Large intestine (tissue), 3 donors: ENCODE measurements at regions not wholly inside any gene's neighbourhood (a gene's known extent, or its start where the extent isn't known, plus 50 kb on each side); places are given as distances from the start of the nearest gene placed in this dataset.

Source experiments
- DNase-seq, 2 donors: peaks; one replicate each; pipeline versions ENCODE4 v3.0.0 to v3.0.0-alpha.2; 2013
- H3K27ac ChIP-seq: one replicate; pipeline ENCODE4 v1.5.1; 2013; ENCODE audit warnings: low read length
- H3K27me3 ChIP-seq: 2 replicates; pipeline ENCODE4 v1.6.1; 2013; ENCODE audit warnings: low read length; ENCODE audit not compliant: control insufficient read depth, insufficient read depth
- H3K36me3 ChIP-seq: 2 replicates; pipeline ENCODE4 v1.6.1; 2013; ENCODE audit warnings: low read length; ENCODE audit not compliant: control insufficient read depth, insufficient read depth
- H3K4me1 ChIP-seq: one replicate; pipeline ENCODE4 v1.6.1; 2013; ENCODE audit warnings: low read length; ENCODE audit not compliant: control insufficient read depth, insufficient read depth
- H3K4me3 ChIP-seq: one replicate; pipeline ENCODE4 v1.5.1; 2013; ENCODE audit warnings: low read length
- H3K9me3 ChIP-seq: one replicate; pipeline ENCODE4 v1.6.1; 2013; ENCODE audit warnings: mild to moderate bottlenecking, low read depth, low read length, moderate library complexity; ENCODE audit not compliant: control insufficient read depth
- WGBS: methylation state at CpG from one replicate; pipeline ENCODE4 v1.1.5; 2013; ENCODE audit warnings: low lambda C conversion rate; ENCODE audit not compliant: insufficient coverage; 5-methylcytosine and 5-hydroxymethylcytosine counted together

DNA sequence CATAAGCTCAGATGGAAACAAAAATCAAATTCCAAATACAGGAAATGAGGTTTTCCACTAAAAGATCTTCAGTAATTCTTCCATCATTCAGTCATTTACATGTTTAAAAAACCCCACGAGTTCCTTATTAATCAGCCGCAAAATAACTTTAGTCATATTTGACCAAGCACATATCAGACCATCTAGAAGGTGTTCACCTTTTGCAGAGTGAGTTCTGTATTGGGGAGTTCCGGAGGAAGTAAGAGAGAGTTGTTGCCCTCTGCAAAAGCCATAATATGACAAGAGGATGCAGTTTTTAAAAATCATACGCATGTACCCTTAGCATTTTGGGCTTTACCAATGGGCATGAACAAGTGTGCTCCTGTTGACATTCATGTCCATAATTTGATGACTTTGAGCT lies 61.6 kb downstream of the CCR1 start:
- peaks cover 5% of the 10 kb centered on the region for H3K27me3 ChIP-seq
- no peak overlapping the region for H3K4me3 ChIP-seq
- WGBS: no CpG with 5 or more reads among the region's 4 CpGs
- no peak for DNase-seq
- no peaks in the 10 kb centered on the region for H3K36me3 ChIP-seq
- H3K9me3 ChIP-seq: no peaks in the 10 kb centered on the region
- H3K27ac ChIP-seq: no peak overlapping the region
- H3K4me1 ChIP-seq: no peaks in the 10 kb centered on the region

DNA sequence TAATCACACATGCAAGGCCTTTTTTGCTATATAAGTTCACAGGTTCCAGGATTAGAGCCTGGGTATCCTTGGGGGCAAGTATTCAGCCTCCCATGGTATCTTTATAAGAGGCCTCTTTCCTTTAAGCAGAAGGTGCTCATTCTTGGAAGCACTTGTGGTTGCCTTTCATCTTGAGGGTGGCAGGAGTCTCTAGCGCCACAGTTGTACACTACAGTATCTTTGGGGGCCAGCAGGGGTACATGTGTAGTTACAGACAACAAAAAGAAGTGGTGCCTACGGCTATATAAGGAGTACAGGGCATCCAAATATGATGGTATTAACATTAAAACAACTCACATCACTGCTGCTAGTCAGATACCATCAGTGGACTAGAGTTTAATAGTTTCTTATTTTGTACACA lies 62.1 kb downstream of the CCR1 start:
- H3K4me3 ChIP-seq: no peak overlapping the region
- no peak for DNase-seq
- H3K36me3 ChIP-seq: no peaks in the 10 kb centered on the region
- WGBS: 80% methylated on average over 1 of the region's 2 CpGs
- no peaks in the 10 kb centered on the region for H3K4me1 ChIP-seq
- H3K9me3 ChIP-seq: no peaks in the 10 kb centered on the region
- H3K27me3 ChIP-seq: peaks cover 5% of the 10 kb centered on the region
- H3K27ac ChIP-seq: no peak overlapping the region

DNA sequence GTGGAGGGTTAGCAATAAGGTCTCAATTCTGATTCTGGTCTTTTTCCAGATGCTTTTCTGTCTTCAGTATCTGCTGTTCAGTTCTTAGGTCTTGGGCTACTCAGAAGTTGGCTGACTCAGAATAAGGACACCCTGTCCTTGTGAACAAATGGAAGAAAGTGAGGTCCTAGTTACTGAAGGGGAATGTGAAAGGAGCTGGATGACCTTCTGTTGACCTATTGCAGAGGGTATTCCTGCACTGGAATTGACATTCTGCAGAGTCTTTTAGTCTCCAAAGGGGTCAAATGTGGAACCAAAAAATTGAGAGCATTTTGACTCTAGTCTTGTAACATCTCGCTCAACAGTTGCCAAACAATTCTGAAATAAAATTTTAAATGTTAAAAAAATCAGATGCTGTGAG lies 63.0 kb downstream of the CCR1 start:
- Histone ChIP-seq H3K4me1 (no peaks in the 10 kb centered on the region), H3K4me3 (no peak overlapping the region), H3K9me3 (no peaks in the 10 kb centered on the region), H3K27ac (no peak overlapping the region), H3K36me3 (no peaks in the 10 kb centered on the region), H3K27me3 (peaks cover 5% of the 10 kb centered on the region)
- no CpG with 5 or more reads among the region's 1 CpG for WGBS
- DNase-seq: no peak

DNA sequence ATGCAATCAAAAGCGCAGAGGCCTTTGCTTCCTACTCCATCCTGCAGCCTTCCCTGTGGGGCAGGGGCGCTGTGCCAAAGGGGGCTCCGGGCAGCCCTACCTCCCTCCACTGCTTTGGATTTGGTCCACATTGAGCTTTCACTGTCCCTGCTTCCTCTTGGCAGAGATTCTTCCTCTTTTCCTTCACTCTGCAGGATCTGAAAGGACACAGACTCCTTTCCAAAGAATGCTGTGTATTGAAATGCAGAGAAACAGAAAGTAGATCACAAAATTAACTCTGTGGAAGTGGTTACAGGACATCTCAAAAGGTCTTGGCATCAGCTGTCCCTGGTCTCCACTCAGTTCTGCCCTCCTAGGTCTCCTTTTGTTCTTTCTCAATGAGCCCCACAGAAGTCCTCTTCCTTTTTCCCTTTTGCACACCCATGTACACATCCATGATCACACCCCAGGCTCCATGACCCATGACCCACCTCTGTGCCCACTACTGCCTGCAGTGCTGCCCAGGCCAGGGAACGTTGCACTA lies 64.1 kb downstream of the CCR1 start:
- Histone ChIP-seq H3K4me1 (no peaks in the 10 kb centered on the region), H3K9me3 (no peaks in the 10 kb centered on the region), H3K4me3 (no peak overlapping the region), H3K36me3 (no peaks in the 10 kb centered on the region), H3K27ac (no peak overlapping the region), H3K27me3 (peaks cover 5% of the 10 kb centered on the region)
- DNase-seq: no peak
- WGBS: no CpG with 5 or more reads among the region's 4 CpGs

DNA sequence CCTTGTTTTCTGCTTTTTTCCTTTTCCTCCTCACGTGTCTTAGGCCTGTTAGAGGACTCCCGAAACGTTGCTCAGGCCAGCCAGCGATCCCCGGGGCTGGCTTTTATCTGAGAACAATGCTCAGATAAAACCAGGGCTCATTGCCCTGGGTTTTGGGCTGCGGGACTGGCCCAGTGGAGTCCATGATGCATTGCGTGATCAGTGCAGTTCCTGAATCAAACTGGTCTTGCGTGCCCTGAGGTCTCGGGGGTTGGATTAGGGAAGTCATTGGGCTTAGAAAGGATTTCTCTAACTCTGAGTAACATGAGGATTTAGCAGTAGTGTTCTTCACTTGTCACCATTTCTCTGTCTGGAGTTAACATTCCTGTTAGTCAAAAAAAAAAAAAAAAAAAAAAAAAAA lies 66.3 kb downstream of the CCR1 start:
- no peaks in the 10 kb centered on the region for H3K36me3 ChIP-seq
- no peaks in the 10 kb centered on the region for H3K4me1 ChIP-seq
- no peaks in the 10 kb centered on the region for H3K9me3 ChIP-seq
- no peak overlapping the region for H3K4me3 ChIP-seq
- DNase-seq: no peak
- no peak overlapping the region for H3K27ac ChIP-seq
- H3K27me3 ChIP-seq: peaks cover 3% of the 10 kb centered on the region
- 83% methylated on average over 5 of the region's 9 CpGs for WGBS

DNA sequence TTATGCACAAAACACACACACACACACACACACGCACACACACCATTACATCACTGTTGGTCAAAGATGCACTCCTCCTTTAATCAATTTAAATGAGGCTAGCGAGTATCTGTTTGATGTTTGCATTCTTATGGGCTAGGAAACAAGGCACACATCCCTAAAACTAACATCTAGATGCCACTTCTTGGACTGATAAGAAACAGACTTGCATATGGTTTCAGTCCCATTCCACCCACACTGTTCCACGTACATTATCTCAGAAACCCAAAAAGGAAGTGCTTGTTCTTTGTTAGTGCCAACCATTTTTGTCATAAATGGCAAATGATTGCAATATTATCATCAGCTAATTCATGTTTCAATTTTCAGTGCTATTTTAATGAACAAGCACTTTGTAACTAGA lies 69.5 kb downstream of the CCR1 start:
- Histone ChIP-seq H3K36me3 (no peaks in the 10 kb centered on the region), H3K9me3 (no peaks in the 10 kb centered on the region), H3K4me1 (no peaks in the 10 kb centered on the region), H3K27ac (no peak overlapping the region), H3K27me3 (peaks cover 2% of the 10 kb centered on the region), H3K4me3 (no peak overlapping the region)
- no peak for DNase-seq
- 92% methylated on average over 2 of the region's 3 CpGs for WGBS

DNA sequence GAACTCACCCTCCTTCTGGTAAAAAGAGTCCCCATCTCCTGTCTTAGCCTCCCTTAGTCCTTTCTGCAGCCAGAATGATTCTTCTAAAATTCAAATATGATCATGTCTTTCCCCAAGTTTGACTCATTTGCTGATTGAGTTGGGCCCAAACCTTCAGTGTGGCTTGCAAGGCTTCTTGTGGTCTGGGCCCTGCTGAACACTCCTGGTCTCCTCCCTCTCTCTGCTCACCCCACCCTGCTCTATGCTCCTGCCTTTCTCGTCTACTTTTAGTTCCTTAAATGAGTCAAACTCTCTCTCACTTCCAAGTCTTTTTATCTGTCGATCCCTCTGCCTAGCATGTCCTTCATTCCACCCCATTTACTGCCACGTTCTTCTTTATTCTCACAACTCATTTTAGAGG lies 72.6 kb downstream of the CCR1 start:
- Histone ChIP-seq H3K36me3 (no peaks in the 10 kb centered on the region), H3K4me1 (no peaks in the 10 kb centered on the region), H3K27me3 (peaks cover 2% of the 10 kb centered on the region), H3K4me3 (no peak overlapping the region), H3K9me3 (no peaks in the 10 kb centered on the region), H3K27ac (no peak overlapping the region)
- no peak for DNase-seq
- 81% methylated on average over 3 of the region's 3 CpGs for WGBS

DNA sequence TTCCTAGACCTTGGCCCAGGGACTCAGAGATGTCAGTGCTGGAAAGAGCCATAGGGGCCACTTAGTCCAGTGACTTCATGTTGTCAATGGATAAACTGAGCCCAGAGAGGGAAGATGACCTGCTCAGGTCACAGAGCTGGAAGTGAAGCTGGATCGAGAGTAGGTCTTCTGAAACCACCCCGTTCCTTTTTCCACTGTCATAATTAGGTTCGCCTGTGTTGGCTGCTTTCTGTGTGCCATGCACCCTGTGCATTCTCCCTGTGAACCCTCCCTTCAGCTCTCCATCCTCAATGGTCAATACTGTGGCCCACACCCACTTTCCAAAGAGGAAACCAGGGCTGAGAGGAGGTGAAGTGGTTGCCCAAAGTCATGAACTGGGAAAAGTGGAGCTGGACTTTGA lies 74.8 kb downstream of the CCR1 start:
- H3K9me3 ChIP-seq: no peaks in the 10 kb centered on the region
- no peak overlapping the region for H3K4me3 ChIP-seq
- H3K4me1 ChIP-seq: no peaks in the 10 kb centered on the region

DNA sequence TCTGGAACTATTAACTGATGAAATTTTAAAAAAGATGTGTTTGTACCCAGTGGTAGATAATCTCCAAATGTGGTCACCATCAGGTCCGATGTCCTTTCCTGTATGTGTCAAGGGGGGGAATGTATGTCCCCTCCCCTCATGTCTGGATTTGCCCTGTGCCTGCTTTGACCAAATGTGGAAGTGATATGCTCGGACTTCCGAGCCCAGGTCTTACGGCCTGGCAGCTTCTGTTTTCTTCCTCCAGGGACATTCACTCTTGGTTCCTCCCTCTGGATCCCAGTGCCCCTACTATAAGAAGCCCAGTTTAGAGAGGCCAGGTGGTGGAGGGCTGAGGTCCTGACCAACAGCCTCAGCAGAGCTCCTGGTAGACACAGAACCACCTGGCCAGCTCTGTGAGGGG lies 75.5 kb downstream of the CCR1 start:
- no CpG with 5 or more reads among the region's 4 CpGs for WGBS
- Histone ChIP-seq H3K4me1 (no peaks in the 10 kb centered on the region), H3K27me3 (peaks cover 2% of the 10 kb centered on the region)

More for the DNA sequence above, 74.8 kb downstream of the CCR1 start:
- H3K27ac ChIP-seq: no peak overlapping the region
- DNase-seq: no peak
- no CpG with 5 or more reads among the region's 3 CpGs for WGBS
- H3K36me3 ChIP-seq: no peaks in the 10 kb centered on the region
- peaks cover 2% of the 10 kb centered on the region for H3K27me3 ChIP-seq

DNA sequence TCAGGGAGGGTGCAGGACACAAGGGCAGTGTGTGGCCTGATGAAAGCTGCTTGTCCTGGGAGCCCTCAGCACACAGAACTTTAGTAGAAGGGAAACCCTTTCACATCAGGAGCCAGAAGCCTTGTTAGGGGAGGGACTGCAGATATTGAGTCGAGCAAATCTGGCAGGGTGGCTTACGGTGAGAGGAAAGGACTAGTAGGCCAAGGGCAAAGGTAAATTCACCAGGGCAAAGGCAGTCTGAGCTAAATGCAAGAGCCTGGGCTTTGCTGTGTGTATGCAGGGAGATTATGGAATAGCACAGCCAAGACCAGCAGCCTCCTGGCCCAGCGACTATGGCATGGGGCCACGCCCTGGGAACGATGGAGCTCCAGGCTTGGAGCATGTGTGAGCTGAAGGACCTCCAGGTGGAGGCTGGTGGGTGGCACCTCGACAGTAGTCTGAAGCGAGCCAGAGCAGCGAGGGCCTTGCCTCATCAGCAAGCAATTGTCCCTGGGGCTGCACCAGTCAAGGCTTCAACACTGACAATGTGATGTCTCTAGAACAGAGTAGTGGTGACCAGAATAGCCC lies 76.1 kb downstream of the CCR1 start:
- Histone ChIP-seq H3K27ac (no peak overlapping the region), H3K4me1 (no peaks in the 10 kb centered on the region)
- WGBS: no CpG with 5 or more reads among the region's 8 CpGs

More for the DNA sequence above, 75.5 kb downstream of the CCR1 start:
- Histone ChIP-seq H3K36me3 (no peaks in the 10 kb centered on the region), H3K9me3 (no peaks in the 10 kb centered on the region), H3K4me3 (no peak overlapping the region), H3K27ac (no peak overlapping the region)
- DNase-seq: no peak

DNA sequence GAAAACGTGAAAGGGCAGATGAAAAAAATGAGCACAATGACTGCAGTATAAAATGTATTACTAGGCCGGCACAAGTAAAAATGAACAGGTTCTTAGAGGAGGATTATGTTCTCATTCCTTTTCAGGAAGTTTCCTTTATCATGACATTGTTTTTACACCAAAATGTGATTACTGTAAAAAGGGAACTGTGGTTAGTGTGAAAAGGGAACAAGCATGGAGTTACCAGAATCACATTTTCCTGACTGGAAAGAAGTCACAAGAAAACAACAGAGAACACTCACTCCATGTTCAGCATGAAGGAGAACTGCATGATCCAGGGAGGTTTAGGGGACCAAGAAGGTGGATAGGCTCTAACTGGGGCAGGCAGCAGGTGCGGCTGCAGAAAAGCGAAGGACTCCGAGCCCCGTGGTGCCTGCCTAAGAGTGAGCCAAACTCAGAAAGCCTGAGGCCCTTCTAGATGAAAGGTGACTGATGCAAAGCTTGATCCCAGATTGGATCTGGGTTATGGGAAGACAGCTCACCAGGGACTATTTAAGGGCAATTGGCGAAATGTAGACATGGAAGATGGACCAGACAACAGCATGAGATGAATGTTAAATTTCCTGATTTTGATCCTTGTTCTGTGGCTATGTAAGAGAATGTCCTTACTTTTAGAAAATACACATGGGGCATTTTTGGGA lies 77.3 kb downstream of the CCR1 start:
- Histone ChIP-seq H3K4me3 (no peak overlapping the region), H3K9me3 (no peaks in the 10 kb centered on the region), H3K27ac (no peak overlapping the region), H3K36me3 (no peaks in the 10 kb centered on the region), H3K4me1 (no peaks in the 10 kb centered on the region), H3K27me3 (peaks cover 2% of the 10 kb centered on the region)
- DNase-seq: no peak
- WGBS: no CpG with 5 or more reads among the region's 7 CpGs

More for the DNA sequence above, 76.1 kb downstream of the CCR1 start:
- no peaks in the 10 kb centered on the region for H3K9me3 ChIP-seq
- H3K4me3 ChIP-seq: no peak overlapping the region
- H3K36me3 ChIP-seq: no peaks in the 10 kb centered on the region
- peaks cover 2% of the 10 kb centered on the region for H3K27me3 ChIP-seq
- no peak for DNase-seq
